Endothelial cell of umbilical vein (primary cell): ENCODE measurements at regions not wholly inside any gene's neighbourhood (a gene's known extent, or its start where the extent isn't known, plus 50 kb on each side); places are given as distances from the start of the nearest gene placed in this dataset.
"Not testable (repeated sequence)": the region's sequence is repeated elsewhere in the genome, so short reads cannot be mapped to it uniquely, and the experiment has no call there.

Experiments
- BruUV-seq: library from RNA; stranded (reverse); fragments of 400-500 nt; replicated peaks from 2 replicates; lab custom pipeline; 2021; lab: Mats Ljungman, UMichigan
- CTCF ChIA-PET: fragments of 300-600, 350-600 bp; sonication (Branson Sonifier 250); formaldehyde crosslinking; loops from one replicate; lab custom pipeline; 2021; ENCODE audit warnings: antibody characterized with exemption, inconsistent platforms; lab: Charles Lee
- POLR2A ChIA-PET: fragments of 300-600, 350-600 bp; sonication (Branson Sonifier 250); formaldehyde crosslinking; loops from one replicate; lab custom pipeline; 2021; ENCODE audit warnings: antibody characterized with exemption, inconsistent platforms; lab: Charles Lee
- DNase-seq: peaks from one replicate; pipeline ENCODE4 v3.0.0-alpha.2; 2011; ENCODE audit warnings: low read depth, low spot score
- FAIRE-seq: peaks from 2 replicates; lab custom pipeline; 2011; peaks lifted over from hg19 to GRCh38; lab: Jason Lieb, UNC
- H2AFZ ChIP-seq: 2 replicates; pipeline ENCODE4 v1.6.0; 2012; ENCODE audit warnings: low read depth, low read length, control low read depth, inconsistent platforms
- H3K27ac ChIP-seq: 2 replicates; pipeline ENCODE4 v1.5.1; 2011; ENCODE audit warnings: low read depth, mild to moderate bottlenecking, control low read depth, low read length, moderate library complexity; ENCODE audit not compliant: insufficient read depth
- H3K27me3 ChIP-seq, 2 experiments: 2 replicates each; pipeline versions ENCODE4 v1.6.0 to v1.6.1; 2011; ENCODE audit warnings: low read length in 2 of 2, mixed read lengths in 1 of 2; ENCODE audit not compliant: control insufficient read depth in 2 of 2, insufficient read depth in 2 of 2
- H3K36me3 ChIP-seq, 2 experiments: 2 replicates in 1 of 2; 3 replicates in 1 of 2; pipeline ENCODE4 v1.5.1; 2011; ENCODE audit warnings: low read length in 2 of 2, mild to moderate bottlenecking in 1 of 2, moderate library complexity in 1 of 2; ENCODE audit not compliant: control insufficient read depth in 2 of 2, insufficient read depth in 2 of 2; ENCODE audit errors: extremely low read depth in 1 of 2
- H3K4me1 ChIP-seq: 3 replicates; pipeline ENCODE4 v1.5.1; 2011; ENCODE audit warnings: mild to moderate bottlenecking, low read length; ENCODE audit not compliant: control insufficient read depth, insufficient read depth; ENCODE audit errors: extremely low read depth
- H3K4me2 ChIP-seq: 2 replicates; pipeline ENCODE4 v1.6.1; 2011; ENCODE audit warnings: low read length, control low read depth, mixed read lengths; ENCODE audit not compliant: insufficient read depth
- H3K4me3 ChIP-seq, 3 experiments: fragments of 200-600 bp in 1 of 3; sonication (generic), shearing (Covaris generic) in 1 of 3; replicated peaks in 1 of 3; 2 replicates each; pipeline ENCODE4 v1.5.1; 2011 to 2016; ENCODE audit warnings: control low read depth in 3 of 3, low read length in 3 of 3, mild to moderate bottlenecking in 2 of 3, inconsistent platforms in 1 of 3, low read depth in 1 of 3, moderate library complexity in 1 of 3; ENCODE audit not compliant: insufficient read depth in 1 of 3
- H3K79me2 ChIP-seq: 2 replicates; pipeline ENCODE4 v1.6.0; 2012; ENCODE audit warnings: low read length, inconsistent platforms; ENCODE audit not compliant: control insufficient read depth, insufficient read depth
- H3K9ac ChIP-seq: replicated peaks from 2 replicates; pipeline ENCODE3; 2011; ENCODE audit warnings: low read length, control low read depth; ENCODE audit not compliant: insufficient read depth; ENCODE audit errors: extremely low read depth
- H3K9me1 ChIP-seq: replicated peaks from 3 replicates; pipeline ENCODE4 v1.6.0; 2011; ENCODE audit warnings: mild to moderate bottlenecking, low read length; ENCODE audit not compliant: control insufficient read depth, insufficient read depth; ENCODE audit errors: extremely low read depth
- H3K9me3 ChIP-seq: replicated peaks from 2 replicates; pipeline ENCODE4 v1.5.1; 2012; ENCODE audit warnings: low read length, inconsistent platforms; ENCODE audit not compliant: control insufficient read depth, insufficient read depth
- H4K20me1 ChIP-seq: replicated peaks from 2 replicates; pipeline ENCODE3; 2011; ENCODE audit warnings: mild to moderate bottlenecking, low read length; ENCODE audit not compliant: control insufficient read depth, insufficient read depth; ENCODE audit errors: extremely low read depth
- EZH2 ChIP-seq: IDR thresholded peaks from 2 replicates; pipeline ENCODE4 v1.6.1; 2012; ENCODE audit warnings: borderline replicate concordance, low read depth, mild to moderate bottlenecking, moderate library complexity, low read length, inconsistent platforms; ENCODE audit not compliant: severe bottlenecking
- FOS ChIP-seq: IDR thresholded peaks from 2 replicates; pipeline ENCODE4 v1.6.1; 2011; ENCODE audit warnings: mild to moderate bottlenecking, low read length, moderate library complexity, borderline replicate concordance; ENCODE audit not compliant: insufficient read depth
- GATA2 ChIP-seq: IDR thresholded peaks from 2 replicates; pipeline ENCODE4 v1.7.0; 2011; ENCODE audit warnings: low read depth, mild to moderate bottlenecking, moderate library complexity, mixed read lengths, low read length; ENCODE audit not compliant: insufficient read length, insufficient read depth
- JUN ChIP-seq: IDR thresholded peaks from 2 replicates; pipeline ENCODE4 v1.6.1; 2011; ENCODE audit warnings: borderline replicate concordance, low read depth; ENCODE audit not compliant: insufficient read length, insufficient read depth
- MYC ChIP-seq: IDR thresholded peaks from one replicate; pipeline ENCODE4 v1.6.1; 2011; ENCODE audit warnings: mild to moderate bottlenecking, low read depth, low read length
- POLR2A ChIP-seq: IDR thresholded peaks from 2 replicates; pipeline ENCODE4 v1.6.1; 2012; ENCODE audit warnings: low read depth, mild to moderate bottlenecking, control low read depth, low read length
- POLR2AphosphoS5 ChIP-seq: IDR thresholded peaks from 2 replicates; pipeline ENCODE4 v1.6.1; 2012; ENCODE audit warnings: low read depth, mild to moderate bottlenecking, control low read depth, low read length, moderate library complexity; ENCODE audit not compliant: insufficient read depth
- dilution Hi-C: fragments of 300-500 bp; cut with MboI; formaldehyde crosslinking; loops from one replicate; pipeline ENCODE4 v1.15.0; 2019; ENCODE audit warnings: low sequenced_read_pairs; ENCODE audit not compliant: extremely low pct_ligation_motif_present
- intact Hi-C: fragments of 100-400 bp; cut with micrococcal nuclease; formaldehyde crosslinking; loops from one replicate; pipeline ENCODE4 v1.10.0; 2022
- TF ChIP-seq, protein P1 (sequence below), 2 donors: IDR thresholded peaks; 1 replicate in 1 of 2; 2 replicates in 1 of 2; pipeline ENCODE4 v1.5.1; 2011; ENCODE audit warnings: low read length in 2 of 2, mild to moderate bottlenecking in 2 of 2, moderate library complexity in 2 of 2, control low read depth in 1 of 2, inconsistent platforms in 1 of 2, low read depth in 1 of 2; ENCODE audit not compliant: insufficient read depth in 1 of 2; ENCODE audit errors: extremely low read depth in 1 of 2
- TF ChIP-seq, protein P2 (sequence below): IDR thresholded peaks from 2 replicates; pipeline ENCODE4 v1.6.1; 2011; ENCODE audit not compliant: insufficient read depth, insufficient read length

DNA sequence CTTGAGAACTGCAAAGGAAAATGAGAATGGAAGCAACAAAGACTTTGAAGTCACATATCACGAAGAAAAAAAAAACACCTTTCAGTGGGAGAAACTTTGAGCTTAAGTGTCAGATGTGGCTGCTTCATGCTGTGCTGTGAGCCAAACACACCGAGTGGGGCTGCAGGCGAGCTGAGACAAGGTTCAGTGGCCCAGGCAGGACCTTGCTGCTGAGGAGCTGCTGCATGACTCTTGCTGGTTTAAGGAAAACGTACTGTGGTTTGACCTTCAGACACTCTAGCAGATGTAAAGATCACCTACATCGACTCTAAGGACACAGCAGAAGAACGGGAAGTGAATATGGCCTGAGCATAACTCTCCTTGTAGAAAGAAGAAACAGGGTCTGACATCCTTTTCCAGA is 118.1 kb upstream of the OR4E1 start:
- ChIA-PET POLR2A (no interaction called here), CTCF (interaction anchor here (1.5 kb wide), 1 partner anchor 30 kb away, joined by 3 read pairs; no protein-coding TSS in a partner anchor)

DNA sequence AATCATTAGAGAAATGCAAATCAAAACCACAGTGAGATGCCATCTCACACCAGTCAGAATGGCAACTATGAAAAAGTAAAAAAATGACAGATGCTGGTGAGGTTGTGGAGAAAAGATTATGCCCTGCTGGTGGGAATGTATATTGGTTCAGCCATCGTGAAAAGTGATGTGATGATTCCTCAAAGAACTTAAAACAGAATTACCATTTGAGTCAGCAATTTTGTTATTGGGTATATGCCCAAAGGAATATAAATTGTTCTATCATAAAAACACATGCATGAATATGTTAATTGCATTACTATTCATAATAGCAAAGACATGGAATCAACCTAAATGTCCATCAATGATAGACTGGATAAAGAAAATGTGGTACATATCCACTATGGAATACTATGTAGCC is 115.1 kb upstream of the OR4E1 start:
- FAIRE-seq, H3K9me1 ChIP-seq, H3K4me2 ChIP-seq, H2AFZ ChIP-seq, dilution Hi-C loops, DNase-seq, H3K9ac ChIP-seq, H4K20me1 ChIP-seq, POLR2A ChIA-PET, H3K36me3 ChIP-seq, H3K27me3 ChIP-seq, intact Hi-C loops, H3K4me1 ChIP-seq, CTCF ChIA-PET, H3K9me3 ChIP-seq, BruUV-seq, H3K27ac ChIP-seq, H3K79me2 ChIP-seq, H3K4me3 ChIP-seq: not testable (repeated sequence)

More for the DNA sequence above, 118.1 kb upstream of the OR4E1 start:
- Histone ChIP-seq H2AFZ (no peak overlapping the region), H3K9me1 (no peaks in the 10 kb centered on the region), H3K27ac (no peak overlapping the region), H3K9me3 (no peaks in the 10 kb centered on the region), H3K9ac (no peak overlapping the region), H3K4me3 (no peak overlapping the region), H4K20me1 (no peaks in the 10 kb centered on the region), H3K36me3 (no peaks in the 10 kb centered on the region), H3K4me1 (no peaks in the 10 kb centered on the region), H3K79me2 (no peaks in the 10 kb centered on the region), H3K27me3 (peaks cover 4 to 16% of the 10 kb centered on the region in 2 experiments), H3K4me2 (no peak overlapping the region)
- DNase-seq = no peak
- dilution Hi-C loops = no loop called here
- intact Hi-C loops = no loop called here
- no peak for TF ChIP-seq JUN
- TF ChIP-seq FOS = no peak
- TF ChIP-seq, protein P1, sequence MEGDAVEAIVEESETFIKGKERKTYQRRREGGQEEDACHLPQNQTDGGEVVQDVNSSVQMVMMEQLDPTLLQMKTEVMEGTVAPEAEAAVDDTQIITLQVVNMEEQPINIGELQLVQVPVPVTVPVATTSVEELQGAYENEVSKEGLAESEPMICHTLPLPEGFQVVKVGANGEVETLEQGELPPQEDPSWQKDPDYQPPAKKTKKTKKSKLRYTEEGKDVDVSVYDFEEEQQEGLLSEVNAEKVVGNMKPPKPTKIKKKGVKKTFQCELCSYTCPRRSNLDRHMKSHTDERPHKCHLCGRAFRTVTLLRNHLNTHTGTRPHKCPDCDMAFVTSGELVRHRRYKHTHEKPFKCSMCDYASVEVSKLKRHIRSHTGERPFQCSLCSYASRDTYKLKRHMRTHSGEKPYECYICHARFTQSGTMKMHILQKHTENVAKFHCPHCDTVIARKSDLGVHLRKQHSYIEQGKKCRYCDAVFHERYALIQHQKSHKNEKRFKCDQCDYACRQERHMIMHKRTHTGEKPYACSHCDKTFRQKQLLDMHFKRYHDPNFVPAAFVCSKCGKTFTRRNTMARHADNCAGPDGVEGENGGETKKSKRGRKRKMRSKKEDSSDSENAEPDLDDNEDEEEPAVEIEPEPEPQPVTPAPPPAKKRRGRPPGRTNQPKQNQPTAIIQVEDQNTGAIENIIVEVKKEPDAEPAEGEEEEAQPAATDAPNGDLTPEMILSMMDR (IDR thresholded peaks at IDR 0.05; ENCODE audit: extremely low read depth in 1 of 2, insufficient read depth in 1 of 2, low read depth in 1 of 2, low read length in 2 of 2) = no peak
- no peak for TF ChIP-seq EZH2
- no peak for TF ChIP-seq GATA2
- TF ChIP-seq, protein P2, sequence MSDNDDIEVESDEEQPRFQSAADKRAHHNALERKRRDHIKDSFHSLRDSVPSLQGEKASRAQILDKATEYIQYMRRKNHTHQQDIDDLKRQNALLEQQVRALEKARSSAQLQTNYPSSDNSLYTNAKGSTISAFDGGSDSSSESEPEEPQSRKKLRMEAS = no peak
- no peak for TF ChIP-seq POLR2AphosphoS5
- no peak for TF ChIP-seq MYC
- no peak for TF ChIP-seq POLR2A
- no TSS peak for BruUV-seq
- no peak for FAIRE-seq

DNA sequence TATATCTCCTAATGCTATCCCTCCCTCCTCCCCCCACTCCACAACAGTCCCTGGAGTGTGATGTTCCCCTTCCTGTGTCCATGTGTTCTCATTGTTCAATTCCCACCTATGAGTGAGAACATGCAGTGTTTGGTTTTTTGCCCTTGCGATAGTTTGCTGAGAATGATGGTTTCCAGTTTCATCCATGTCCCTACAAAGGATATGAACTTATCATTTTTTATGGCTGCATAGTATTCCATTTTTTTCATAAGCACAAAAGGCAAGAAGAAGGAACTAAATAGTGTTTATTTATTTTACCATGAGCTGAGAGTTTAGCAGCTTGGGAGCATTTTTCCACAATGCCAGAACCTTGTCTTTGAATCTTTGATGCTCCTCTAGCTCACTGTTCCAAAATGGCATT is 113.6 kb upstream of the OR4E1 start:
- H2AFZ ChIP-seq, H3K4me1 ChIP-seq, H3K27me3 ChIP-seq, H3K27ac ChIP-seq, BruUV-seq, H3K4me2 ChIP-seq, DNase-seq, H3K79me2 ChIP-seq, POLR2A ChIA-PET, H3K36me3 ChIP-seq, H3K9me3 ChIP-seq, FAIRE-seq, CTCF ChIA-PET, H3K9ac ChIP-seq, dilution Hi-C loops, H4K20me1 ChIP-seq, intact Hi-C loops, H3K9me1 ChIP-seq, H3K4me3 ChIP-seq: not testable (repeated sequence)
